GM19035 (cell line): ENCODE measurements at regions not wholly inside any gene's neighbourhood (a gene's known extent, or its start where the extent isn't known, plus 50 kb on each side); places are given as distances from the start of the nearest gene placed in this dataset.
"Not testable (repeated sequence)": the region's sequence is repeated elsewhere in the genome, so short reads cannot be mapped to it uniquely, and the experiment has no call there.

Source experiments
- ATAC-seq: cut with Tn5 transposase; IDR thresholded peaks from one replicate; pipeline ENCODE4 v1.9.1; 2021; ENCODE audit not compliant: unreplicated experiment

DNA sequence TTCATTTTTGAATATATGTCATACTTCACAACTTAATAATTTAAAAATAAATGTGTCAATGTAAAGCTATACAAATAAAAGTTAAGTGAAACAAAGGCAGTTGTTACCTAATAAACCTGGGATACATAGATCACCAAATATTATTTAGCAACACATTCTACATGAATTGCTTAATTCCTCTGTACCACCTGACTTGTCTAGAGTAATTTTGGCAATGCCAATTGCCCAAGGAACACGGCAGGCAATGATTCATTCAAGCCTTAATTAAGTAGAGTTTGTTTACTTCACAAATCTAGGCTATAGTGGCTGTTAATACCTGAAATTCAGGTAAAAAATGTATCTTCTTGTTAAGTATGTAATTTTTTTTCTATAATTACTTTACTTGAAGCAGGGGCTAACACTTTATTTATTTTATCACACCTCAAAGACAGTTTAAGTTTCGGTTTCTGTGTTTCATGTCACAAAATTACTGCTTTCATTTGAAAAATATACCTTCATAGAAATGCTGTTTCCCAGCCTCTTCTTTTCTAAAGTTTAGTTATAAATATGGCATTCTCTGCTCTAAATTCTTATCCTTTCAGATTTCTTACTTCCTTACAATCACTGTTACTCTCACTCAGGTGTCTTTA, 705.7 kb downstream of the SLITRK5 start:
- no peak for ATAC-seq

DNA sequence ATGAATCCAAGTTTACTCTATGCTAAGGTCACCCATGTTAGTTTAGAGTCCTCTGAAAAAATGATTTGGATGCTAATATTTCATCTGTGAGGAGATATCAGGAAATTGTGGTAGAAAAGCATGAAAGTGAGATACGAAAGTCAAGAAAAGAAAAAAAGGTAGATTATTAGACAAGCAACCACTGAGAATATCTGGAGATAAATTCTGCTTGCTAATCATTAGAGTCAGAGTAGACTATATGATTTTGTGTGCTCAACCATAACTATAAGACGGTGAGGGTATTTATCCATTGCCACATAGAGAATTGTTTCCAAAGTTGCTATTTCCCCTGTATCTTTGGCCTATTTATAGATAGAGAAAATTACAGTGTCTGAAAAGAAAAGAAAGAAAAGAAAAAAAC, 706.7 kb downstream of the SLITRK5 start:
- ATAC-seq: no peak

DNA sequence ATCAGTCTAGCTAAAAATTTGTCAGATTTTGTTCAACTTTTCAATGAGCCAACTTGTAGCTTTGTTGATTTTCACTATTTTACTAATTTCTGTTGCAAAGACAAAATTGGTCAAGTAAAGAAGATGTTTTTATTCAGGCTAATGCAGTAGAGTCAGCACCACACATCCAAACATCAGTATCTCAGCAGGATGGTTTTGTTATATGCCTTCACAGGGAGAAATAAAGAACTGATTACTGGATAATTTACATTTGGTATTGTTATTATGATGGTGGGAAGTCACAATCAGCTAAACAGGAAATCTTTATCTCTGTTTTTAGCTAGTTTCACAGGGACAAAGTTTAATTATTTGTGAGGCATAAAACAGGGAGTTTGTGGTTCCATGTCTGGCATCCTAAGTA, 713.4 kb downstream of the SLITRK5 start:
- no peak for ATAC-seq

DNA sequence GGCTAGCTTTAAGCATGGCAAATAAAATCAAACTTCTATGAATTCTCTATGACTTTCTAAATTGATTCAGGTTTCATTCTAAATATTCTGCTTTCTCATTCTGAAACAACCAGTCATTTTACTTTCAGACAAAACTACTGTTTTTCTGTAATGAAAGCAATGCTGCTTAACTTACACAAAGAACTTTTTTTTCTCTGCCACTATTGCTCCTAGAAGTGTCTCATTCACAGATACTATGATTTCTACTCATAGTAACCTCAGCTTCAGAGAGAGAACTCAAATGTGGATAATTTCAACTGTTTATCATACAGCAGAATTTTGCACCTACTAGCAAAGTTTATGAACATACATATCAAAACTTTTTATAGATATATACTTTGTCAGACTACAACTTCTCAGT, 724.6 kb downstream of the SLITRK5 start:
- ATAC-seq: no peak

DNA sequence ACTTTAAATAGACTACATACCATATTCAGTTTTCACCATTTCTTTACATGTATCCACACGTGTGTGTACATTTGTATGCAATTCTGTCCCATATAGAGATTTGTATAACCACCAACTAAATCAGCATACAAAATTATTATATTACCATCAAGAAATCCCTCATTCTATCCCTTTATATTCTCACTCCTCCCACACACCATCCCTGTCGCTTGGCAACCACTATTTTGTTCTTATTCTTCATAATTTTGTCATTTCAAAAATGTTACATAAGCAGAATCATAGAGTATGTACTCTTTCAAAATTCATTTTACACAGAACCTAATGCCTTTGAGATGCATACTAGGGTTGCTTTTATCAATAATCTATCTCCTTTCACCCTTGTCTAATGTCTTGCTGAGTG, 740.5 kb downstream of the SLITRK5 start:
- ATAC-seq: no peak

DNA sequence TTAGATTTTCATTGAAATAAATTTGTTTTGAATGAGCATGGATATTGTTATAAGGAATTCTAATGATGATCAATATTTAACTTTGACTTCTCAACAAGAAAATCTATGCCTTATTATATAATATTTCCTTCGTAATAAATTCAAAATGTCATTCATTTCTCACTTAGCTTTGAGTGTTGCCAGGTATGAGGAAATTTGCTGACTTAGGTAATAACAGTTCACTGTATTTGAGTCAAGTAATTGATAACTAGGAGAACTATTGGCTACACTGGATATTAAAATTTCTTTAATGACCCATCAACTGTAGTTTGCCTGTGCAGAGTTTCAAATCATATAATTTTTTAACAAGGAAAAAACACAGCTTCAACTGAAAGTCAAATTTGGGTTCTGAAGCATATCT, 746.6 kb downstream of the SLITRK5 start:
- no peak for ATAC-seq

DNA sequence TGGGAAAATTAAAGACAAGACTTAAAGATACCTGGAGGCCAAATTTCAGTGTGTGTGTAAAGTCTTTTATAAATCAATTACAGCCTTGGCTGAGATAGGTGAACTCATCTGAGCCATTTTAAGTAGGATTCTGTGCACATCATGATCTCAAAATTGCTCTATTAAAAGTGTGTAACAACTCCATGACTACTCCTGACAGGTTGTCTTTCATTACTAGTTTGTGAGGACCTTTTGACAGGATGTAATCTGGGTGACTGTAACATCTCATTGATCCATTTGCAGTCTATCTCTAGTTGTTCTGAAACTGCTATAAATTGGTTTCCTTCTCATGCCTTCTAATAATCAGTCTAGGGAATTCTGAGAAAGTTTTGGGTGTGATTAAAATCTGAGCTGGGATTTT, 753.3 kb downstream of the SLITRK5 start:
- ATAC-seq: no peak

DNA sequence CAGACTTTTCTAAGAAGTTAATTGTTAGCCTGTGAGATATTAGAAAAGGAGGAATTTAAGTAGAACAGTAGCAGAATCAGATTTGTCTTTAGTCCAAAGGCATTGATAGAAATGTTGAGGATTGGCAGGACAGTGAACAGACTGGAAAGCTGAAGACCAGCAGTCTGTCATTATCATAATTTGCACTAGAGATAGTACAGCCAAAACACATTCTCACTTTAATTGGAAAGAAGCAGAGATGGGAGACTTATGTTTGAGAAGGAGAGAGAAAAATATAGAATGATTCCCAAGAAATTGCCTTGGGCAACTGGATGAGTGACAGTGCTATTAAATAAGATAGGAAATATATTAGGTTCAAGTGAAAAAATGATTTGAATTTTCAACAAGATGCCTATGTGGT, 755.5 kb downstream of the SLITRK5 start:
- no peak for ATAC-seq

DNA sequence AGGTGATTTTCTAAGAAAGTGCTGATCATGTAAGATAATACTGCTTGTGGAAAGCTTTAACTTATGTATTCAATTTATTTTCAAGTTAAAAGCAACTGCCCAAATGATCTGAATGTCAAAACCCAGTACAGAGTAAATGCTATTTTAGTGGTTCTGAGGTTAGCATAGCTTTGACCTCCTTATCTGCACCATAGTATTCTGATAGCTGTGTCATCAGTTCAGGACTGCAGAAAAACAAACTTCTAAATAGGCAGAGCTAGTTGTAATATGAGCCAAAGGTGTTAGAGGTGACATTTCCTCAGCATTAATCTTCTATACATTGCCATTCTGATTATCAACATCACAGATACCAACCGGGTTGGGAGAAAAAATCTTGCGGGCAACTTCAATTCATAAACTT, 758.7 kb downstream of the SLITRK5 start:
- no peak for ATAC-seq

DNA sequence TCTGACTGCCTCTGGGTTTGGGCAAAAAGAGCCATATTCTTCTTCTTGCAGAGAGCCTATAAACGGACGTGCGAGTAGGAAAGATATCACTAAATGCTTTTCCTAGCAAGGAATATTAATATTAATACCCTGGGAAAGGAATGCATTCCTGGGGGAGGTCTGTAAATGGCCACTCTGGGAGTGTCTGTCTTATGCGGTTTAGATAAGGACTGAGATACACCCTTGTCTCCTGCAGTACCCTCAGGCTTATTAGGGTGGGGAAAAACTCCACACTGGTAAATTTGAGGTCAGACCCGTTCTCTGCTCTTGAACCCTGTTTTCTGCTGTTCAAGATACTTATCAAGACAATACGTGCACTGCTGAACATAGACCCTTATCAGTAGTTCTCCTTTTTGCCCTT, 763.8 kb downstream of the SLITRK5 start:
- ATAC-seq: no peak

DNA sequence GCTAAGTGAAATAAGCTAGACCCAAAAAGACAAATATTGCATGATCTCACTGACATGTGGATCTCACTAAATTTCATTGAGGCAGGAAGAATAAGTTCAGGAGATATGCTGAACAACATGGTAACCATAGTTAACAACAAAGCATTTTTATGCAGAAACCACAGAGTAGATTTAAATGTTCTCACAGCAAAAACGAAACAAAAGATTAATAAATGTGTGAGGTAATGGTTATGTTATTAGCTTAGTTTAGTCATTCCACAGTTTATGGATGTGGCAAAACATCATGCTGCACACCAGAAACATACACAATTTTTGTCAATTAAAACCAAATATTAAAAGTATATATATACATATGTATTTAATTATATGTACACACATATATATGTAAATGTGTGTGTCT, 765.8 kb downstream of the SLITRK5 start:
- no peak for ATAC-seq

DNA sequence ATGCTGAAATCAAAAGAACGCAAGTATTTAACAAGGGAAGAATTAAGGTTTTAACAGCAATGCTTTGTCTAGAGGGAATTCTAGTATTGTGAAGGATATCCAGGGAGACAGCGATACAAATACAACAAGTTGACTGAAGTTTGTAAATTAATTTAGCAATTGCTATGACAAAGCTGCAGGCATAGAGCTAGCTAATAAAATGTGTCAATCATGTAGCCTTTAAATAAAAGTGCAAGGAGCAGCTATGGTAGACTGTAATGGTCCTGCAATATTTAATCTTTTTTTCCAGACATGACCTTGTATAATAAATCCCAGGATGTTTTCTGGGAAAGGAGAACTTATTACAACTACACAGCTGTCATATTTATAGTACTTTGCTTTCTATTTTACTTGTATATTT, 779.3 kb downstream of the SLITRK5 start:
- ATAC-seq: no peak

DNA sequence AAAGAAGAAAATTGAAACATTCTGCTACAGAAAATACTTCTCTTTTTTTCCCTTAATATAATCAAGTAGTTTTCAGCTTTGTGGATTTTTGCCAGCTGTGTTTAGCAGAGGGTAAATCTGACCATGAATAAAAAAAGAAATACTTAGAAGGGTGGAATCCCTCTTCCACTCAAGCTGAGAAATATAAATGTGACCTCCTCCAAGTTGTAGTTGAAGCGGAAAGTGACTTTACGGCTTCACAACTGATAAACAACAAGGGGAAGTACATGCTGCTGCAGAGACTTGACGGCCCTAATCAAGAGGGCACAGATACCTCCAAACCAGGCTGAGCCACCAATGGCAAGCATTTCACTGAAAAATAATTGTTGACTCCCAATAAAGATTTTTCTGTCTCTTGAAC, 785.0 kb downstream of the SLITRK5 start:
- no peak for ATAC-seq

DNA sequence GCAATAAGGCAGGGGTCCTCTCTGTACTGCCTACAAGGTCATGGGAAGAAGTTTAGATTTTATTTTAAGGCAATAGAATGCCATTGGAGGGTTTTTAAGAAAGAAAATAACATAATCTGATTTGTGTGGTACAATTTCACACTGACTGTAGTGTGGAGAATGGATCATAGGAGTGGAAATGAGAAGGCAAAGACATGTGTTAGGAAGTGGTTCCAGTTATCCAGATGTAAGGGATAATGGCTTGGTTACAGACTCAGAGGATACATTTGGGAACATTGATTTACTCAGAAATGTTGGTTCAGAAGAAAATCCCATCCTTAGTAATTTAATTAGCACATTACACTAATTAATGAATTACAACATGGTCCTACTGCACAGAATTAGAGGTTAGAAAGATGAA, 788.2 kb downstream of the SLITRK5 start:
- no peak for ATAC-seq

DNA sequence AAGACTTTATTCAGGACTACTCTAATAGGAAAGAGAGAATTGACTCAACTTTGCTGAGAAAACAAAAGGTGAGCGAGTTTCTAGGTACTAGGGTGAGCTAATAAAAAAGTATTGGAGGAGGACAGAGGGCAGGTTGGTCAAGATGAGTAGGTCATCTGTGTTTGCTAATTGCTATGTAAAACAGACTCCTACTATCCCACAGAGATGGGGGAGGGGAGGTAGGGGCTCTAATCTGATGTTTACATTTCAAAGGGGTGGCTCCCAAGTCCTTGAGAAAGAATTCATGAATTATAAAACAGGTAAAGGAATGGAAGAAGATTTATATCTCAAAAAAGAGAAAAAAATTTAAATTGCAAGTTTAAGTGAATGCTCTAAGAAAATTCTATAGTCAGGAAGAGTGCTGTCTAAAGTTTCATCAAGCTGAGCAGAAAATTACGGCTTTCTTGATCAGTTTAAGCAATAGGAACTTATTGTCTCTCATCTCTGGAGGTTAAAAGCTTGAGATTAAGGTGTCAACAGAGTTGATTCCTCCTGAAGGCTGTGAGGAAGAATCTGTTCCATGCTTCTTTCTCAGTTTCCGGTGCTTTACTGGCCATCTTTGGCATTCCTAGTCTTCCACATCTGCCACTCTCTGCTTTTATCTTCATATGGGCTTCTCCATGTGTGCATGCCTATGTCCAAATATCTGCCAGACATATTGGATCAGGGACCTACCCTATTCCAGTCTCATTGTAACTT, 790.3 kb downstream of the SLITRK5 start:
- ATAC-seq: no peak

DNA sequence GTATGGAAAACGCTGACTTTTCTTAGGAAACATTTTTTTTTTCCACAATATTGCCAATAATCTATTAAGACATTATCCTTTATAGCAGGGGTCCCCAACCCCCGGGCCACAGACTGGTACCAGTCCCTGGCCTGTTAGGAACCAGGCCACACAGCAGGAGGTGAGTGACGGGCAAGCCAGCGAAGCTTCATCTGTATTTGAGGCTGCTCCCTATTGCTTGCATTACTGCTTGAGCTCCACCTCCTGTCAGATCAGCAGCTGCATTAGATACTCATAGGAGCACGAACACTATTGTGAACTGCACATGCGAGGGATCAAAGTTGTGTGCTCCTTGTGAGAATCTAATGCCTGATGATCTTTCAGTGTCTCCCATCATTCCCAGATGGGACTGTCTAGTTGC, 793.7 kb downstream of the SLITRK5 start:
- ATAC-seq: no peak

DNA sequence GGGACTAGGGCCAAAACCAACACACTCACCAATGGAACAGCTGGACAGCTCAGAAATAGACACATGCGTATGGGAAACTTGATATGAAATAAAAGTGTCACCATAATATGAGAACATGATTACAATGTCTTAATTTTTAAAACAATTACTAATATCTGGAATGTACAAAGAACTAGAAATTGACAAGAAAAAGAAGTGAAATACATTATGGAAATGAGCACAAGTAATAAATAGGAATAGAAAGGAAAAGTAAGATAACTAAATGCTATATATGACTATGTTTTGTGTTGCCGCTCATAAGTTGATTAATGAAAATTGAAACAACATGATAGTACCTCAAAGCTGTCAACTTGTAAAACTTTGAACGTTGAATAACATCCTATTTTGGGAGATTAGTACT, 801.1 kb downstream of the SLITRK5 start:
- ATAC-seq: peak; percentile 57

DNA sequence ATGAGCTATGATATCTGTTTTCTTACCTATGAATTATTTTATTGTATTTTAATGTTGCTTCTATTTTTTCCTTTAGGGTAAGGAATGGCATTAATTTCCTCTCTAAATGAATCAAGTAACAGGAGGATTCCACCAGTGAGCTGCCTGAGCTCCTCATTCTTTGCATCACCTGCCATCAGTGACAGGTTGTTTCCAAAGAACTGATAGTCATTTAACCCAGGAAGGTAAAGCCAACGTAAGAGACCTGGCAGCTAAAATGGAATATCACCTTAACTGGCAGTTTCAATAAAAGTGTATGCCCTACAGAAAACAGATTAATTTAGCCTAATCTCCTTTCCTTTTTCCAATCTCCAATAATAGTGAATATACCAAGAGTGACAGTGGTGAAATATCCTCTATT, 812.0 kb downstream of the SLITRK5 start:
- ATAC-seq: no peak

DNA sequence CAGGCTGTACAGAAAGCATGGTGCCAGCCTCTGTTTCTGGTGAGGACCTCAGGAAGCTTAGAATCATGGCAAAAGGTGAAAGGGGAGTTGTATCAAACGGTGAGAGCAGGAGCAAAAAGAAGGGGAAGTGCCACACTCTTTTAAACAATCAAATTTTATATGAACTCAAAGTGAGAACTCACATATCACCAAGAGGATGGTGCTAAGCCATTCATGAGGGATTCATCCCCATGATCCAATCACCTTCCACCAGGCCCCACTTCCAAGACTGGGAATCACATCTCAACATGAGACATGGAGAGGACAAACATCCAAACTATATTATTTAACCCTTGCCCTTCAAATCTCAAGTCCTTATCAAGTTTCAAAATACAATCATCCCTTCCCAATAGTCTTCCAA, 836.7 kb downstream of the SLITRK5 start:
- no peak for ATAC-seq

DNA sequence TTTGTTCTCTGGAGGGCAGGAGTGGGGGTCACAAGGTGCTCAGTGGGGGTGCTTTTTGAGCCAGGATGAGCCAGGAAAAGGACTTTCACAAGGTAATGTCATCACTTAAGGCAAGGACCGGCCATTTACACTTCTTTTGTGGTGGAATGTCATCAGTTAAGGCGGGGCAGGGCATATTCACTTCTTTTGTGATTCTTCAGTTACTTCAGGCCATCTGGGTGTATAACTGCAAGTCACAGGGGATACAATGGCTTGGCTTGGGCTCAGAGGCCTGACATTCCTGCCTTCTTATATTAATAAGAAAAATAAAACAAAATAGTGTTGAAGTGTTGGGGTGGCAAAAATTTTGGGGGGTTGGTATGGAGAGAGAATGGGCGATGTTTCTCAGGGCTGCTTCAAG, 841.8 kb downstream of the SLITRK5 start:
- not testable (repeated sequence) for ATAC-seq

DNA sequence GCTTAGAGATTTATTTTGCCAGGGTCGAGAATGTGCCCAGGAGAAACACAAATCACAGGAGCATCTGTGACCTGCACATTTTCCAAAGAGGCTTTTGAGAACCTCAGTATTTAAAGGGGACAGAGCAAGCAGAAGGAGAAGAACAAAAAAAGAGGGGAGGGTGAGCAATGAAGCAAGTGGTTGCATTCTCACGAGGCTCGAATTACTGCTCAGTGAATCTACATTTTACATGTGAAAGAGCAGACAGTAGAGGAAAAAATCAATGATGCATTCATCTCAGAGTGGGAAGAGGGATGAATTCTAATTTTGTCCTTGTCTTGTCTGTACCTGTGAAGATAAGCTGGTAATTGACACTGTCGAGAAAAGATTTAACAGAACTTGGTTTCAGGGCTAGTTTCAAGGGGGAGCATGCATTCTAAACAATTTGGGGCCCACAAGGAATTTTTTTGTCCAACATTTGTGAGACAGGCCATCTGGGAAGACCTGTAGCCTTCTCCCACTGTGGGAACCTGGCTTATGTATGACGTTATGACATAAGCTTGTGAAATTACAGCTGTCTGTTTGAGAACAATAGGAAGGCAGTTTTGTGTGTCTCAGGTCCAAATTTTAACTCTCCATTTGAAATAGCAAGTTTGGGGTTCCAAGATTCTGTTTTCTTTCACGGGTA, 855.1 kb downstream of the SLITRK5 start:
- no peak for ATAC-seq

DNA sequence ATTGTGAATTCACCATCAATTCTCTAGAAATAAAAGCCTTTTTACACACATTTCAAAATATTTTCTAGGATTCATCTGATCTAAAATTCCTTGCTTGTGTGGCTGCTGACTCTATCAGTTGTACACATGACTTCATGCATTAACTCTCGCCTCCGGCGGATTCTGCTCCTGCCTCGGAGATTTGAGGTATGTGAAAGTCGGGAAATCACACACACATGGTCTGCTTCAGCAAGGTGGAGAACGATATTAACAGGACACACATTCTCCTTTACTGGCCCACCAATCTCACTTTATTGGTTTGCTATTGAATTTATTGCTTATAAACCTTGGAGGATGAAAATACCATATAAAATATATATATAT, 855.7 kb downstream of the SLITRK5 start:
- no peak for ATAC-seq

DNA sequence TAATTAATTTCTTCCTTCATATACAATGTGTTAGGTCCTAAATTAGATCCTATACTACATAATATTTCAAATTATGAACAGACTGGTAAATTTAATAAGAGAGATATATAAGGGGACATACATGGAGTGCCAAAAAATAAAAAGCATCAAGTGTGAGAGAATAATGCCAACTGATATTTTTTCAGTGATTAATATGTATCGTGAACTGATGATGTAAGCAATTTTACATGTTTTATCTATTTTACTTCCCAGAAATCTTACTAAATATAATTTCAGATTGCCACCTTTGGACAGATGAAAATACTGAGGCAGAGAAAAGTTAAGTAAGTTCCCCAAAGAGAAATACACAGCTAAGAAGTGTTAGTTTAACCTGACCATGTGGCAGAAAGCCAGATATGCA, 870.8 kb downstream of the SLITRK5 start:
- ATAC-seq: no peak
